ENCODE measurements at regions not wholly inside any gene's neighbourhood (a gene's known extent, or its start where the extent isn't known, plus 50 kb on each side); places are given as distances from the start of the nearest gene placed in this dataset.

DNA sequence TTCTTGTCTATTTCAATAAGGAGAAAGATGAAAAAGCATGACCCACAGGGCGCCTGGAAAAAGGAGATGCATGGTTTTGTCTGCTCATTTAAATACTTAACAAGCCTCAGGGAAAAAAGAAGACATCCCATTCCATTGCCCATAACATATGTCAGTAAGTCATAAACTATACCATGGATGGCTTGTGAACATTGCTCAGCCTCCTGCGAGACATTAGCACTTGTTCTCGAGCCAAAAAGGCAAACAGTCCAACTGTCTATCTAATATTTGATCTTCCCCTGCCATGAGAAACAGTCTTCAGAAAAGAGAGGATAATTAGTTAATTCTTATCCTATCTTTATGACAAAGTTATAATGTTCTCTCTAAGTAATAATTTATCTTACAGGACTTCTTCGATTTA is 527.4 kb downstream of the HACE1 start:
- TF ChIP-seq, protein P1, sequence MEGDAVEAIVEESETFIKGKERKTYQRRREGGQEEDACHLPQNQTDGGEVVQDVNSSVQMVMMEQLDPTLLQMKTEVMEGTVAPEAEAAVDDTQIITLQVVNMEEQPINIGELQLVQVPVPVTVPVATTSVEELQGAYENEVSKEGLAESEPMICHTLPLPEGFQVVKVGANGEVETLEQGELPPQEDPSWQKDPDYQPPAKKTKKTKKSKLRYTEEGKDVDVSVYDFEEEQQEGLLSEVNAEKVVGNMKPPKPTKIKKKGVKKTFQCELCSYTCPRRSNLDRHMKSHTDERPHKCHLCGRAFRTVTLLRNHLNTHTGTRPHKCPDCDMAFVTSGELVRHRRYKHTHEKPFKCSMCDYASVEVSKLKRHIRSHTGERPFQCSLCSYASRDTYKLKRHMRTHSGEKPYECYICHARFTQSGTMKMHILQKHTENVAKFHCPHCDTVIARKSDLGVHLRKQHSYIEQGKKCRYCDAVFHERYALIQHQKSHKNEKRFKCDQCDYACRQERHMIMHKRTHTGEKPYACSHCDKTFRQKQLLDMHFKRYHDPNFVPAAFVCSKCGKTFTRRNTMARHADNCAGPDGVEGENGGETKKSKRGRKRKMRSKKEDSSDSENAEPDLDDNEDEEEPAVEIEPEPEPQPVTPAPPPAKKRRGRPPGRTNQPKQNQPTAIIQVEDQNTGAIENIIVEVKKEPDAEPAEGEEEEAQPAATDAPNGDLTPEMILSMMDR (IDR thresholded peaks at IDR 0.05), result no peak
- no peak for TF ChIP-seq POLR2AphosphoS5 (IDR thresholded peaks at IDR 0.05)
